H9 (cell line): ENCODE measurements at regions not wholly inside any gene's neighbourhood (a gene's known extent, or its start where the extent isn't known, plus 50 kb on each side); places are given as distances from the start of the nearest gene placed in this dataset.

ENCODE experiments used
- DNase-seq: peaks from one replicate; pipeline ENCODE4 v3.0.0-alpha.2; 2017
- H2AFZ ChIP-seq: one replicate; pipeline ENCODE4 v1.6.1; 2013; ENCODE audit warnings: mild to moderate bottlenecking, low read length, control low read depth, moderate library complexity
- H2AK5ac ChIP-seq: 2 replicates; pipeline ENCODE4 v1.6.1; 2013; ENCODE audit warnings: low read length, control low read depth, mixed read lengths; ENCODE audit not compliant: insufficient read length
- H2BK120ac ChIP-seq: one replicate; pipeline ENCODE4 v1.6.1; 2013; ENCODE audit warnings: low read depth, mild to moderate bottlenecking, low read length, control low read depth, inconsistent platforms; ENCODE audit not compliant: poor library complexity, severe bottlenecking
- H2BK12ac ChIP-seq: 2 replicates; pipeline ENCODE4 v1.6.1; 2013; ENCODE audit warnings: low read length, control low read depth, mixed read lengths, low read depth; ENCODE audit not compliant: insufficient read length
- H2BK15ac ChIP-seq: 2 replicates; pipeline ENCODE4 v1.6.1; 2013; ENCODE audit warnings: low read depth, low read length, control low read depth
- H2BK20ac ChIP-seq: one replicate; pipeline ENCODE4 v1.6.1; 2013; ENCODE audit warnings: low read depth, mild to moderate bottlenecking, low read length, control low read depth, inconsistent platforms; ENCODE audit not compliant: poor library complexity, severe bottlenecking
- H2BK5ac ChIP-seq: 2 replicates; pipeline ENCODE4 v1.6.1; 2013; ENCODE audit warnings: low read length, control low read depth, mixed read lengths; ENCODE audit not compliant: insufficient read length
- H3K14ac ChIP-seq: 2 replicates; pipeline ENCODE4 v1.6.1; 2013; ENCODE audit warnings: low read length, control low read depth; ENCODE audit not compliant: insufficient read depth
- H3K18ac ChIP-seq: 2 replicates; pipeline ENCODE4 v1.6.1; 2013; ENCODE audit warnings: low read depth, mild to moderate bottlenecking, mixed read lengths, low read length, control low read depth; ENCODE audit not compliant: insufficient read length
- H3K23ac ChIP-seq: 2 replicates; pipeline ENCODE4 v1.6.1; 2013; ENCODE audit warnings: low read length, control low read depth, mixed read lengths, low read depth; ENCODE audit not compliant: insufficient read length
- H3K23me2 ChIP-seq: 2 replicates; pipeline ENCODE4 v1.6.1; 2013; ENCODE audit warnings: low read depth, mild to moderate bottlenecking, mixed read lengths, low read length, control low read depth; ENCODE audit not compliant: insufficient read length, poor library complexity, severe bottlenecking
- H3K27ac ChIP-seq: 2 replicates; pipeline ENCODE4 v1.5.1; 2013; ENCODE audit warnings: low read length, control low read depth, mixed read lengths, low read depth; ENCODE audit not compliant: insufficient read length
- H3K27me3 ChIP-seq: 2 replicates; pipeline ENCODE4 v1.6.1; 2013; ENCODE audit warnings: low read length, control low read depth, inconsistent platforms; ENCODE audit not compliant: insufficient read depth
- H3K4ac ChIP-seq: 2 replicates; pipeline ENCODE4 v1.6.1; 2013; ENCODE audit warnings: low read depth, mild to moderate bottlenecking, control low read depth, inconsistent platforms, low read length, moderate library complexity
- H3K4me1 ChIP-seq: 2 replicates; pipeline ENCODE4 v1.6.1; 2013; ENCODE audit warnings: low read length, control low read depth, inconsistent platforms; ENCODE audit not compliant: insufficient read depth
- H3K4me2 ChIP-seq: 2 replicates; pipeline ENCODE4 v1.6.1; 2013; ENCODE audit warnings: low read length, control low read depth, mixed read lengths; ENCODE audit not compliant: insufficient read length, insufficient read depth
- H3K56ac ChIP-seq: 2 replicates; pipeline ENCODE4 v1.6.1; 2013; ENCODE audit warnings: low read depth, mild to moderate bottlenecking, mixed read lengths, low read length, control low read depth; ENCODE audit not compliant: insufficient read length
- H3K79me1 ChIP-seq: 2 replicates; pipeline ENCODE4 v1.6.1; 2013; ENCODE audit warnings: low read depth, mild to moderate bottlenecking, moderate library complexity, low read length, control low read depth, inconsistent platforms; ENCODE audit not compliant: insufficient read depth, poor library complexity, severe bottlenecking
- H3K79me2 ChIP-seq: 2 replicates; pipeline ENCODE4 v1.6.1; 2013; ENCODE audit warnings: low read length, control low read depth, inconsistent platforms; ENCODE audit not compliant: insufficient read depth
- H3K9ac ChIP-seq: 2 replicates; pipeline ENCODE4 v1.6.1; 2013; ENCODE audit warnings: low read length, control low read depth, mixed read lengths; ENCODE audit not compliant: insufficient read length; ENCODE audit errors: extremely low read depth
- H3K9me3 ChIP-seq: one replicate; pipeline ENCODE4 v1.6.1; 2013; ENCODE audit warnings: low read depth, low read length, inconsistent platforms; ENCODE audit not compliant: control insufficient read depth
- H3T11ph ChIP-seq: one replicate; pipeline ENCODE4 v1.6.1; 2013; ENCODE audit warnings: mild to moderate bottlenecking, low read length, control low read depth, inconsistent platforms
- H4K20me1 ChIP-seq: one replicate; pipeline ENCODE4 v1.6.1; 2013; ENCODE audit not compliant: control insufficient read depth, insufficient read length, insufficient read depth
- H4K5ac ChIP-seq: 2 replicates; pipeline ENCODE4 v1.6.1; 2013; ENCODE audit warnings: low read depth, mild to moderate bottlenecking, mixed read lengths, low read length, control low read depth; ENCODE audit not compliant: insufficient read length
- H4K8ac ChIP-seq: replicated peaks from 2 replicates; pipeline ENCODE4 v1.6.1; 2013; ENCODE audit warnings: low read length, control low read depth, mixed read lengths, low read depth; ENCODE audit not compliant: insufficient read length
- H4K91ac ChIP-seq: 2 replicates; pipeline ENCODE4 v1.6.1; 2013; ENCODE audit warnings: low read depth, mild to moderate bottlenecking, moderate library complexity, mixed read lengths, low read length, control low read depth; ENCODE audit not compliant: insufficient read length
- H3K27ac Mint-ChIP-seq, 3 experiments: 2 replicates in 2 of 3; 3 replicates in 1 of 3; pipeline ENCODE4 v1.8.0; 2020 to 2021; ENCODE audit warnings: mixed read lengths in 3 of 3, mild to moderate bottlenecking in 1 of 3, moderate library complexity in 1 of 3
- H3K27me3 Mint-ChIP-seq: 2 replicates; pipeline ENCODE4 v1.8.0; 2021; ENCODE audit warnings: low read depth, mild to moderate bottlenecking, moderate library complexity, mixed read lengths
- H3K36me3 Mint-ChIP-seq, 3 experiments: 2 replicates in 2 of 3; 3 replicates in 1 of 3; pipeline ENCODE4 v1.8.0; 2020 to 2021; ENCODE audit warnings: low read depth in 3 of 3, mixed read lengths in 3 of 3; ENCODE audit not compliant: insufficient read depth in 1 of 3
- H3K4me1 Mint-ChIP-seq, 2 experiments: 2 replicates each; pipeline ENCODE4 v1.8.0; 2020; ENCODE audit warnings: mixed read lengths in 2 of 2
- H3K4me3 Mint-ChIP-seq, 2 experiments: 2 replicates in 1 of 2; 3 replicates in 1 of 2; pipeline ENCODE4 v1.8.0; 2020 to 2021; ENCODE audit warnings: mild to moderate bottlenecking in 2 of 2, mixed read lengths in 2 of 2, moderate library complexity in 1 of 2
- H3K9me3 Mint-ChIP-seq, 2 experiments: 2 replicates in 1 of 2; 3 replicates in 1 of 2; pipeline ENCODE4 v1.8.0; 2020; ENCODE audit warnings: mild to moderate bottlenecking in 2 of 2, mixed read lengths in 2 of 2, moderate library complexity in 1 of 2
- TF ChIP-seq, protein P1 (sequence below): fragments of 200-600 bp; sonication (generic); conservative IDR thresholded peaks from 3 replicates; pipeline ENCODE4 v1.8.0; 2021; ENCODE audit warnings: antibody characterized with exemption, mild to moderate bottlenecking

DNA sequence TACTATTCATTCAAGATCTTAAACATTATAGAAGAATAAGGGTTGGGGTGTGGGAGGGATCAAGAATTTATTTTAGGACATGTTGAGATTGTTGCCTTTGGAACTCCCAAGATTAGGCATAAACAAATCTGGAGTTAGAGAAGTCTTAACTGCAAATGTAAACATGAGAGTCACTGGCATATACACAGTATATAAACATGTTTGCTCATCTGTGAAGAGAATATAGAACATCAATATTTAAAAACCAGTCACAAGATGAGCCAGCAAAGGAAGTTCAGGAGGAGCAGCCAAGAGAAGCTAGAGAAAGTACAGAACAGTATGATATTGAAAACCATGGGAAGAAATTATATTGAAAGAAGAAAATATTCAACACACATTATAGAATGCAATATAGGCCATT is 638.6 kb upstream of the SLC39A10 start:
- H4K91ac ChIP-seq: no peak overlapping the region
- no peak overlapping the region for H2AK5ac ChIP-seq
- H3T11ph ChIP-seq: no peak overlapping the region
- 0 out of 2 replicates have a peak, but pooled peaks cover 2% of the 10 kb centered on the region for H3K4me1 ChIP-seq
- no peaks in the 10 kb centered on the region for H3K9me3 ChIP-seq
- H3K23ac ChIP-seq: no peak overlapping the region
- H3K18ac ChIP-seq: no peak overlapping the region
- no peak overlapping the region for H3K14ac ChIP-seq
- H3K79me1 ChIP-seq: no peaks in the 10 kb centered on the region
- no peak overlapping the region for H4K5ac ChIP-seq
- no peak overlapping the region for H4K8ac ChIP-seq
- H2AFZ ChIP-seq: no peak overlapping the region
- no peak overlapping the region for H2BK15ac ChIP-seq
- Mint-ChIP-seq H3K9me3 (no peaks in the 10 kb centered on the region; a peak in 1 of 5 replicates), H3K4me1 (peaks cover 0 to 4% of the 10 kb centered on the region in 2 experiments; a peak in 2 of 4 replicates), H3K27me3 (no peaks in the 10 kb centered on the region), H3K36me3 (no peaks in the 10 kb centered on the region), H3K4me3 (no peak overlapping the region), H3K27ac (no peak overlapping the region)
- no peak overlapping the region for H3K9ac ChIP-seq
- no peak overlapping the region for H3K56ac ChIP-seq
- H4K20me1 ChIP-seq: no peaks in the 10 kb centered on the region
- no peaks in the 10 kb centered on the region for H3K23me2 ChIP-seq
- H3K27me3 ChIP-seq: no peaks in the 10 kb centered on the region
- no peak overlapping the region for H3K4me2 ChIP-seq
- no peak overlapping the region for H2BK12ac ChIP-seq
- TF ChIP-seq, protein P1, sequence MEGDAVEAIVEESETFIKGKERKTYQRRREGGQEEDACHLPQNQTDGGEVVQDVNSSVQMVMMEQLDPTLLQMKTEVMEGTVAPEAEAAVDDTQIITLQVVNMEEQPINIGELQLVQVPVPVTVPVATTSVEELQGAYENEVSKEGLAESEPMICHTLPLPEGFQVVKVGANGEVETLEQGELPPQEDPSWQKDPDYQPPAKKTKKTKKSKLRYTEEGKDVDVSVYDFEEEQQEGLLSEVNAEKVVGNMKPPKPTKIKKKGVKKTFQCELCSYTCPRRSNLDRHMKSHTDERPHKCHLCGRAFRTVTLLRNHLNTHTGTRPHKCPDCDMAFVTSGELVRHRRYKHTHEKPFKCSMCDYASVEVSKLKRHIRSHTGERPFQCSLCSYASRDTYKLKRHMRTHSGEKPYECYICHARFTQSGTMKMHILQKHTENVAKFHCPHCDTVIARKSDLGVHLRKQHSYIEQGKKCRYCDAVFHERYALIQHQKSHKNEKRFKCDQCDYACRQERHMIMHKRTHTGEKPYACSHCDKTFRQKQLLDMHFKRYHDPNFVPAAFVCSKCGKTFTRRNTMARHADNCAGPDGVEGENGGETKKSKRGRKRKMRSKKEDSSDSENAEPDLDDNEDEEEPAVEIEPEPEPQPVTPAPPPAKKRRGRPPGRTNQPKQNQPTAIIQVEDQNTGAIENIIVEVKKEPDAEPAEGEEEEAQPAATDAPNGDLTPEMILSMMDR: no peak
- no peak overlapping the region for H3K4ac ChIP-seq
- H2BK120ac ChIP-seq: no peak overlapping the region
- no peaks in the 10 kb centered on the region for H3K79me2 ChIP-seq
- H2BK5ac ChIP-seq: no peak overlapping the region
- no peak overlapping the region for H3K27ac ChIP-seq
- no peak for DNase-seq
- no peak overlapping the region for H2BK20ac ChIP-seq
